Sigmoid colon (tissue), 4 donors: ENCODE measurements at regions not wholly inside any gene's neighbourhood (a gene's known extent, or its start where the extent isn't known, plus 50 kb on each side); places are given as distances from the start of the nearest gene placed in this dataset.

ENCODE experiments used
- CTCF ChIP-seq, 4 experiments: fragments of 450-650 bp in 3 of 4; fragments of 200-600 bp in 1 of 4; IDR thresholded peaks; one replicate each; pipeline ENCODE4 v1.5.1; 2016 to 2019; ENCODE audit warnings: antibody characterized with exemption in 4 of 4, mild to moderate bottlenecking in 3 of 4, moderate library complexity in 2 of 4
- EP300 ChIP-seq, 4 donors: sonication (generic); formaldehyde crosslinking; IDR thresholded peaks; one replicate each; pipeline ENCODE4 v1.6.1; 2017; ENCODE audit warnings: antibody characterized with exemption in 4 of 4
- POLR2A ChIP-seq, 2 donors: fragments of 450-650 bp; IDR thresholded peaks; one replicate each; pipeline ENCODE4 v1.6.1; 2016; ENCODE audit warnings: antibody characterized with exemption in 2 of 2, mild to moderate bottlenecking in 2 of 2, moderate library complexity in 2 of 2
- POLR2AphosphoS5 ChIP-seq, 4 donors: sonication (generic); formaldehyde crosslinking; IDR thresholded peaks; one replicate each; pipeline ENCODE4 v1.6.1; 2017; ENCODE audit warnings: antibody characterized with exemption in 4 of 4

GRCh38 chr9:16289639-16290038 lies 580.8 kb downstream of the BNC2 start:
- TF ChIP-seq EP300 (IDR thresholded peaks at IDR 0.05) (no peak), CTCF (IDR thresholded peaks at IDR 0.05) (no peak), POLR2A (IDR thresholded peaks at IDR 0.05) (no peak), POLR2AphosphoS5 (IDR thresholded peaks at IDR 0.05) (no peak)
